ENCODE measurements at regions not wholly inside any gene's neighbourhood (a gene's known extent, or its start where the extent isn't known, plus 50 kb on each side); places are given as distances from the start of the nearest gene placed in this dataset.

- no peak for DNase-seq (ENCODE audit: low read depth)
- no peak overlapping the region for H3K4me3 ChIP-seq (ENCODE audit: low read depth, low read length)
- TF ChIP-seq CTCF (IDR thresholded peaks at IDR 0.05; ENCODE audit: insufficient read depth, low read depth, low read length, missing control alignments): no peak
Measured at GRCh38 chr10:128851281-128851680, 615.8 kb upstream of the MGMT start.

GRCh38 chr10:128851726-128852125 lies 615.3 kb upstream of the MGMT start:
- no peak for TF ChIP-seq CTCF (IDR thresholded peaks at IDR 0.05; ENCODE audit: insufficient read depth, low read depth, low read length, missing control alignments)
- no peak for DNase-seq (ENCODE audit: low read depth)
- no peak overlapping the region for H3K4me3 ChIP-seq (ENCODE audit: low read depth, low read length)

GRCh38 chr10:128852449-128852848 lies 614.6 kb upstream of the MGMT start:
- no peak for DNase-seq (ENCODE audit: low read depth)
- no peak for TF ChIP-seq CTCF (IDR thresholded peaks at IDR 0.05; ENCODE audit: insufficient read depth, low read depth, low read length, missing control alignments)
- H3K4me3 ChIP-seq (ENCODE audit: low read depth, low read length): no peak overlapping the region

- no peak overlapping the region for H3K4me3 ChIP-seq (ENCODE audit: low read depth, low read length)
- TF ChIP-seq CTCF (IDR thresholded peaks at IDR 0.05; ENCODE audit: insufficient read depth, low read depth, low read length, missing control alignments): no peak
- DNase-seq (ENCODE audit: low read depth): no peak
Measured at GRCh38 chr10:128852902-128853301, 614.1 kb upstream of the MGMT start.

GRCh38 chr10:128853537-128853936 lies 613.5 kb upstream of the MGMT start:
- no peak for TF ChIP-seq CTCF (IDR thresholded peaks at IDR 0.05; ENCODE audit: insufficient read depth, low read depth, low read length, missing control alignments)
- no peak for DNase-seq (ENCODE audit: low read depth)
- H3K4me3 ChIP-seq (ENCODE audit: low read depth, low read length): no peak overlapping the region

- H3K4me3 ChIP-seq (ENCODE audit: low read depth, low read length): no peak overlapping the region
- no peak for DNase-seq (ENCODE audit: low read depth)
- no peak for TF ChIP-seq CTCF (IDR thresholded peaks at IDR 0.05; ENCODE audit: insufficient read depth, low read depth, low read length, missing control alignments)
Measured at GRCh38 chr10:128854204-128854603, 612.8 kb upstream of the MGMT start.

GRCh38 chr10:128854963-128855362 lies 612.1 kb upstream of the MGMT start:
- TF ChIP-seq CTCF (IDR thresholded peaks at IDR 0.05; ENCODE audit: insufficient read depth, low read depth, low read length, missing control alignments): no peak
- H3K4me3 ChIP-seq (ENCODE audit: low read depth, low read length): no peak overlapping the region
- DNase-seq (ENCODE audit: low read depth): no peak

Data from GM12865 (cell line).